Smooth muscle cell (in vitro differentiated cells): ENCODE measurements at regions not wholly inside any gene's neighbourhood (a gene's known extent, or its start where the extent isn't known, plus 50 kb on each side); places are given as distances from the start of the nearest gene placed in this dataset.
"Not testable (repeated sequence)": the region's sequence is repeated elsewhere in the genome, so short reads cannot be mapped to it uniquely, and the experiment has no call there.

Source experiments
- DNase-seq: peaks from one replicate; lab custom pipeline; 2025; ENCODE audit not compliant: unreplicated experiment; lab: John Stamatoyannopoulos, UW
- H2AFZ ChIP-seq: fragments of 200-600 bp; sonication (generic); 2 replicates; pipeline ENCODE4 v1.6.0; 2016; ENCODE audit warnings: antibody characterized with exemption, low read depth, mild to moderate bottlenecking
- H3F3A ChIP-seq: fragments of 200-600 bp; sonication (generic); 2 replicates; pipeline ENCODE4 v1.6.0; 2017; ENCODE audit warnings: antibody characterized with exemption, low read depth
- H3K27ac ChIP-seq: fragments of 200-600 bp; sonication (generic); 2 replicates; pipeline ENCODE4 v1.5.1; 2016; ENCODE audit warnings: low read depth, mild to moderate bottlenecking
- H3K27me3 ChIP-seq: fragments of 200-600 bp; sonication (generic); 2 replicates; pipeline ENCODE4 v1.6.1; 2016; ENCODE audit warnings: low read depth, mild to moderate bottlenecking
- H3K36me3 ChIP-seq: fragments of 200-600 bp; sonication (generic); 2 replicates; pipeline ENCODE4 v1.5.1; 2016; ENCODE audit warnings: low read depth
- H3K4me1 ChIP-seq: fragments of 200-600 bp; sonication (generic); 2 replicates; pipeline ENCODE4 v1.5.1; 2016; ENCODE audit warnings: low read depth
- H3K4me2 ChIP-seq: fragments of 200-600 bp; sonication (generic); 2 replicates; pipeline ENCODE4 v1.6.0; 2016; ENCODE audit warnings: mild to moderate bottlenecking
- H3K4me3 ChIP-seq: fragments of 200-600 bp; sonication (generic); 2 replicates; pipeline ENCODE4 v1.5.1; 2016; ENCODE audit warnings: mild to moderate bottlenecking
- H3K79me2 ChIP-seq: fragments of 200-600 bp; sonication (generic); 2 replicates; pipeline ENCODE4 v1.6.0; 2016; ENCODE audit warnings: low read depth, mild to moderate bottlenecking
- H3K9ac ChIP-seq: fragments of 200-600 bp; sonication (generic); 2 replicates; pipeline ENCODE4 v1.6.0; 2016; ENCODE audit warnings: low read depth
- H3K9me3 ChIP-seq: fragments of 200-600 bp; sonication (generic); replicated peaks from 2 replicates; pipeline ENCODE4 v1.5.1; 2016; ENCODE audit warnings: low read depth
- H4K20me1 ChIP-seq: fragments of 200-600 bp; sonication (generic); 2 replicates; pipeline ENCODE4 v1.6.0; 2016; ENCODE audit warnings: low read depth
- CTCF ChIP-seq: fragments of 200-600 bp; sonication (generic); IDR thresholded peaks from 2 replicates; pipeline ENCODE4 v1.5.1; 2017; ENCODE audit warnings: borderline replicate concordance, mild to moderate bottlenecking, antibody characterized with exemption; ENCODE audit not compliant: insufficient read depth, poor library complexity, severe bottlenecking
- WGBS: methylation state at CpG from one replicate; pipeline ENCODE4 v1.1.7; 2016; ENCODE audit warnings: low lambda C conversion rate; 5-methylcytosine and 5-hydroxymethylcytosine counted together

GRCh38 chr9:89850631-89851325, 246.0 kb downstream of the GADD45G start:
- no peak for TF ChIP-seq CTCF
- no peak overlapping the region for H3K27ac ChIP-seq
- H3K9me3 ChIP-seq, result no peaks in the 10 kb centered on the region
- DNase-seq, result no peak
- H3K36me3 ChIP-seq, result no peaks in the 10 kb centered on the region
- H3K9ac ChIP-seq, result no peak overlapping the region
- no peak overlapping the region for H3K4me3 ChIP-seq
- no peaks in the 10 kb centered on the region for H3K79me2 ChIP-seq
- WGBS, result 79% methylated on average over 7 of the region's 7 CpGs
- H3K4me2 ChIP-seq, result no peak overlapping the region
- H4K20me1 ChIP-seq, result no peaks in the 10 kb centered on the region
- H3K4me1 ChIP-seq, result no peaks in the 10 kb centered on the region
- no peaks in the 10 kb centered on the region for H3K27me3 ChIP-seq
- no peaks in the 10 kb centered on the region for H3F3A ChIP-seq
- H2AFZ ChIP-seq, result no peak overlapping the region

- Histone ChIP-seq H3K4me3 (no peak overlapping the region), H3K9me3 (no peaks in the 10 kb centered on the region), H3K36me3 (no peaks in the 10 kb centered on the region), H3K9ac (no peak overlapping the region), H3K4me1 (no peaks in the 10 kb centered on the region), H3F3A (no peaks in the 10 kb centered on the region), H3K79me2 (no peaks in the 10 kb centered on the region), H2AFZ (no peak overlapping the region), H3K27me3 (no peaks in the 10 kb centered on the region), H3K27ac (no peak overlapping the region), H4K20me1 (no peaks in the 10 kb centered on the region), H3K4me2 (no peak overlapping the region)
- no peak for TF ChIP-seq CTCF
- 98% methylated on average over 5 of the region's 5 CpGs for WGBS
- DNase-seq, result no peak
These were observed 248.3 kb downstream of the GADD45G start for GRCh38 chr9:89853161-89853560.

- no peaks in the 10 kb centered on the region for H4K20me1 ChIP-seq
- H3K79me2 ChIP-seq, result no peaks in the 10 kb centered on the region
- H3K9me3 ChIP-seq, result no peaks in the 10 kb centered on the region
- H3K4me1 ChIP-seq, result no peaks in the 10 kb centered on the region
- H3K4me2 ChIP-seq, result no peak overlapping the region
- WGBS, result 92% methylated on average over 3 of the region's 3 CpGs
- no peak overlapping the region for H3K27ac ChIP-seq
- H3K27me3 ChIP-seq, result no peaks in the 10 kb centered on the region
- no peaks in the 10 kb centered on the region for H3K36me3 ChIP-seq
- H3K9ac ChIP-seq, result no peak overlapping the region
- H2AFZ ChIP-seq, result no peak overlapping the region
- no peak for DNase-seq
- no peak for TF ChIP-seq CTCF
- no peak overlapping the region for H3K4me3 ChIP-seq
- no peaks in the 10 kb centered on the region for H3F3A ChIP-seq
These were observed 249.1 kb downstream of the GADD45G start for GRCh38 chr9:89853931-89854330.

GRCh38 chr9:89854715-89855475, 250.1 kb downstream of the GADD45G start:
- H3K4me2 ChIP-seq, result no peak overlapping the region
- H3K27ac ChIP-seq, result no peak overlapping the region
- H3K9ac ChIP-seq, result no peak overlapping the region
- H4K20me1 ChIP-seq, result no peaks in the 10 kb centered on the region
- H3K4me1 ChIP-seq, result no peaks in the 10 kb centered on the region
- H3K4me3 ChIP-seq, result no peak overlapping the region
- 60% methylated on average over 11 of the region's 11 CpGs for WGBS
- no peaks in the 10 kb centered on the region for H3F3A ChIP-seq
- no peaks in the 10 kb centered on the region for H3K36me3 ChIP-seq
- no peak overlapping the region for H2AFZ ChIP-seq
- no peaks in the 10 kb centered on the region for H3K79me2 ChIP-seq
- no peak for TF ChIP-seq CTCF
- H3K9me3 ChIP-seq, result no peaks in the 10 kb centered on the region
- no peaks in the 10 kb centered on the region for H3K27me3 ChIP-seq
- DNase-seq, result no peak

- H3K27me3 ChIP-seq, H3K4me1 ChIP-seq, H3F3A ChIP-seq, H3K9me3 ChIP-seq, H3K36me3 ChIP-seq, H3K9ac ChIP-seq, H3K4me3 ChIP-seq, H2AFZ ChIP-seq, H3K4me2 ChIP-seq, H3K79me2 ChIP-seq, H3K27ac ChIP-seq, H4K20me1 ChIP-seq, DNase-seq: not testable (repeated sequence)
- 62% methylated on average over 5 of the region's 5 CpGs for WGBS
These were observed 251.5 kb downstream of the GADD45G start for GRCh38 chr9:89856296-89856695.

GRCh38 chr9:89856950-89857349, 252.1 kb downstream of the GADD45G start:
- DNase-seq, H3F3A ChIP-seq, H3K4me2 ChIP-seq, H3K9ac ChIP-seq, H3K27ac ChIP-seq, H3K4me3 ChIP-seq, H3K27me3 ChIP-seq, H2AFZ ChIP-seq, H4K20me1 ChIP-seq, H3K4me1 ChIP-seq, H3K36me3 ChIP-seq, H3K9me3 ChIP-seq, H3K79me2 ChIP-seq: not testable (repeated sequence)
